GM20000 (cell line): ENCODE measurements at regions not wholly inside any gene's neighbourhood (a gene's known extent, or its start where the extent isn't known, plus 50 kb on each side); places are given as distances from the start of the nearest gene placed in this dataset.

Experiments used
- DNase-seq: peaks from one replicate; pipeline ENCODE4 v3.0.0; 2012; ENCODE audit warnings: low spot score
- TF ChIP-seq, protein P1 (sequence below): IDR thresholded peaks from 2 replicates; pipeline ENCODE4 v1.5.1; 2012; ENCODE audit warnings: mild to moderate bottlenecking, control low read depth; ENCODE audit errors: extremely low read depth, missing control alignments

- no peak for DNase-seq
- TF ChIP-seq, protein P1, sequence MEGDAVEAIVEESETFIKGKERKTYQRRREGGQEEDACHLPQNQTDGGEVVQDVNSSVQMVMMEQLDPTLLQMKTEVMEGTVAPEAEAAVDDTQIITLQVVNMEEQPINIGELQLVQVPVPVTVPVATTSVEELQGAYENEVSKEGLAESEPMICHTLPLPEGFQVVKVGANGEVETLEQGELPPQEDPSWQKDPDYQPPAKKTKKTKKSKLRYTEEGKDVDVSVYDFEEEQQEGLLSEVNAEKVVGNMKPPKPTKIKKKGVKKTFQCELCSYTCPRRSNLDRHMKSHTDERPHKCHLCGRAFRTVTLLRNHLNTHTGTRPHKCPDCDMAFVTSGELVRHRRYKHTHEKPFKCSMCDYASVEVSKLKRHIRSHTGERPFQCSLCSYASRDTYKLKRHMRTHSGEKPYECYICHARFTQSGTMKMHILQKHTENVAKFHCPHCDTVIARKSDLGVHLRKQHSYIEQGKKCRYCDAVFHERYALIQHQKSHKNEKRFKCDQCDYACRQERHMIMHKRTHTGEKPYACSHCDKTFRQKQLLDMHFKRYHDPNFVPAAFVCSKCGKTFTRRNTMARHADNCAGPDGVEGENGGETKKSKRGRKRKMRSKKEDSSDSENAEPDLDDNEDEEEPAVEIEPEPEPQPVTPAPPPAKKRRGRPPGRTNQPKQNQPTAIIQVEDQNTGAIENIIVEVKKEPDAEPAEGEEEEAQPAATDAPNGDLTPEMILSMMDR, result no peak
These were observed 473.7 kb downstream of the TYW1 start for GRCh38 chr7:67470256-67470751.

- TF ChIP-seq, protein P1, result no peak
- no peak for DNase-seq
These were observed 478.7 kb downstream of the TYW1 start for GRCh38 chr7:67475293-67475692.

DNA sequence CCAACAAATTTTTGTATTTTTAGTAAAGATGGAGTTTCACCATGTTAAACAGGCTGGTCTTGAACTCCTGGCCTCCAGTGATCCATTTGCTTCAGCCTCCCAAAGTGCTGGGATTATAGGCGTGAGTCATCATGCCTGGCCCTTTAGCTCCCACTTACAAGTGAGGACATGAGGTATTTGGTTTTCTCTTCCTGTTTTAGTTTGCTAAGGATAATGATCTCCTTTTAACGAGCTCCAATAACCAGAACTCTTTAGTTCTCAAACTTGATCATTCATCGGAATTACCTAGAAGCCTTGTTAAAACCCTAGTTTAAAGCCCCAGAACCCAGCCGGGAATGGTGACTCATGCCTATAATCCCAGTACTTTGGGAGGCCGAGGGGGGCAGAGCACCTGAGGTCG, 481.4 kb downstream of the TYW1 start:
- DNase-seq, result no peak
- TF ChIP-seq, protein P1, result no peak

GRCh38 chr7:67484244-67484751, 487.7 kb downstream of the TYW1 start:
- peak; percentile 41 for DNase-seq
- TF ChIP-seq, protein P1, result peak; percentile 19

GRCh38 chr7:67486401-67486800, 489.8 kb downstream of the TYW1 start:
- no peak for DNase-seq
- TF ChIP-seq, protein P1, result no peak

- TF ChIP-seq, protein P1, result no peak
These were observed 490.7 kb downstream of the TYW1 start for GRCh38 chr7:67487316-67487715.

DNA sequence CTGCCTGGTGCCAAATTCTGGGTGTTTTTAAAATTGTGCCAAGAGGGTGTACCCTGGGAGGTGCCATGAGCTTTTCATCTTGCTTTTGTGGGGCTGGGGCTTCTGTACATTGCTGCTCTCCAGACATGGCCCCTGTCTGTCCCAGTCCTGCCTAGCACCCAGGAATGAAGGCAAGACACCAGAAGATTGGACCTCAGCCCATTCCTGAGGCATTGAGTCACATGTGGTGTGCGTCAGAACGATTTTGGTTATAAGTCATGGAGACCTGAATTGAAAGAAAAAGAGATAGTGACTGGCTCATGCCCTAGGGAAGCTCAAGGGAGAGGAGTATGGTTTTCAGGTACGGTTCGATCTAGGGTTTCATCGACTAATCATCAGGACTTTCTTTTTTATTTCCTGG, 493.2 kb downstream of the TYW1 start:
- TF ChIP-seq, protein P1, result no peak

More at GRCh38 chr7:67487316-67487715, 490.7 kb downstream of the TYW1 start:
- no peak for DNase-seq

More for the DNA sequence above, 493.2 kb downstream of the TYW1 start:
- no peak for DNase-seq
